Panc1 (cell line): ENCODE measurements at regions not wholly inside any gene's neighbourhood (a gene's known extent, or its start where the extent isn't known, plus 50 kb on each side); places are given as distances from the start of the nearest gene placed in this dataset.

Source experiments
- ATAC-seq: fragments of 200-7000 bp; cut with Tn5 transposase; 2 replicates; pipeline ENCODE4 v1.9.1; 2020; ENCODE audit warnings: mild to moderate bottlenecking, moderate library complexity
- BruUV-seq: library from RNA; stranded (reverse); fragments of 400-500 nt; replicated peaks from 2 replicates; lab custom pipeline; 2021; lab: Mats Ljungman, UMichigan
- CTCF ChIA-PET: fragments of 300-600 bp; sonication (Branson Sonifier 250); formaldehyde crosslinking; loops from one replicate; lab custom pipeline; 2022; ENCODE audit warnings: antibody characterized with exemption; lab: Charles Lee
- POLR2A ChIA-PET: fragments of 300-600 bp; sonication (Branson Sonifier 250); formaldehyde crosslinking; loops from one replicate; lab custom pipeline; 2022; ENCODE audit warnings: antibody characterized with exemption; lab: Charles Lee
- DNase-seq: peaks from one replicate; pipeline ENCODE4 v3.0.0-alpha.2; 2010; ENCODE audit warnings: low read depth, low spot score
- H3K27ac ChIP-seq: 2 replicates; pipeline ENCODE4 v1.5.1; 2011; ENCODE audit warnings: mild to moderate bottlenecking, low read length, inconsistent platforms
- H3K27me3 ChIP-seq: fragments of 200-500 bp; sonication (Bioruptor generic); 2 replicates; pipeline ENCODE4 v1.6.0; 2014; ENCODE audit warnings: low read length, inconsistent platforms; ENCODE audit not compliant: control insufficient read depth, insufficient read depth
- H3K36me3 ChIP-seq: fragments of 200-500 bp; sonication (Bioruptor generic); 2 replicates; pipeline ENCODE4 v1.5.1; 2014; ENCODE audit warnings: inconsistent platforms, mild to moderate bottlenecking, low read length, moderate library complexity; ENCODE audit not compliant: control insufficient read depth, insufficient read depth
- H3K4me1 ChIP-seq: 2 replicates; pipeline ENCODE4 v1.5.1; 2011; ENCODE audit warnings: inconsistent platforms, mild to moderate bottlenecking, low read length, moderate library complexity; ENCODE audit not compliant: control insufficient read depth, insufficient read depth
- H3K4me3 ChIP-seq, 2 experiments: 2 replicates each; pipeline ENCODE4 v1.5.1; 2011 to 2012; ENCODE audit warnings: low read depth in 2 of 2, low read length in 2 of 2, mild to moderate bottlenecking in 2 of 2, inconsistent platforms in 1 of 2, moderate library complexity in 1 of 2
- H3K9me3 ChIP-seq: fragments of 200-500 bp; sonication (Bioruptor generic); 2 replicates; pipeline ENCODE4 v1.5.1; 2014; ENCODE audit warnings: low read depth, mild to moderate bottlenecking, inconsistent platforms, low read length, moderate library complexity; ENCODE audit not compliant: control insufficient read depth, insufficient read depth
- CTCF ChIP-seq: fragments of 450-650 bp; IDR thresholded peaks from 2 replicates; pipeline ENCODE4 v1.5.1; 2017; ENCODE audit warnings: mild to moderate bottlenecking
- POLR2AphosphoS5 ChIP-seq: IDR thresholded peaks from 2 replicates; pipeline ENCODE4 v1.6.1; 2012; ENCODE audit warnings: mild to moderate bottlenecking, low read depth, low read length, moderate library complexity
- REST ChIP-seq, 2 experiments: IDR thresholded peaks; 2 replicates each; pipeline ENCODE4 v1.6.1; 2011 to 2012; ENCODE audit warnings: low read depth in 2 of 2, control low read depth in 1 of 2, low read length in 1 of 2, mild to moderate bottlenecking in 1 of 2, moderate library complexity in 1 of 2; ENCODE audit not compliant: insufficient read depth in 1 of 2
- SIN3A ChIP-seq: IDR thresholded peaks from 2 replicates; pipeline ENCODE4 v1.6.1; 2012; ENCODE audit warnings: low read depth, mild to moderate bottlenecking, low read length, moderate library complexity, borderline replicate concordance; ENCODE audit not compliant: insufficient read depth
- TCF7L2 ChIP-seq: IDR thresholded peaks from 2 replicates; pipeline ENCODE4 v1.6.1; 2011; ENCODE audit warnings: mild to moderate bottlenecking, low read depth, low read length, inconsistent platforms
- in situ Hi-C: cut with HindIII; loops from 2 replicates; pipeline ENCODE4 v1.10.0; 2016; ENCODE audit warnings: low sequenced_read_pairs, low pct_unique_long_range_greater_than_20kb
- intact Hi-C: fragments of 100-400 bp; cut with micrococcal nuclease; formaldehyde crosslinking; loops from one replicate; pipeline ENCODE4 v1.10.0; 2022; ENCODE audit not compliant: unreplicated experiment

- POLR2A ChIA-PET, result no interaction called here
- TF ChIP-seq TCF7L2 (no peak), REST (IDR thresholded peaks at IDR 0.05; ENCODE audit: insufficient read depth in 1 of 2, low read depth in 2 of 2, low read length in 1 of 2) (no peak), POLR2AphosphoS5 (no peak), CTCF (no peak), SIN3A (no peak)
These were observed 502.9 kb upstream of the SYT1 start for GRCh38 chr12:78361683-78362082.

GRCh38 chr12:78371284-78371683 lies 493.3 kb upstream of the SYT1 start:
- no peaks in the 10 kb centered on the region for H3K4me1 ChIP-seq
- H3K9me3 ChIP-seq, result no peaks in the 10 kb centered on the region
- DNase-seq, result no peak
- ChIA-PET POLR2A (no interaction called here), CTCF (no interaction called here)
- no peak for TF ChIP-seq SIN3A
- TF ChIP-seq POLR2AphosphoS5, result no peak
- no peak for TF ChIP-seq REST (IDR thresholded peaks at IDR 0.05; ENCODE audit: insufficient read depth in 1 of 2, low read depth in 2 of 2, low read length in 1 of 2)
- ATAC-seq, result no peak
- in situ Hi-C loops, result no loop called here
- H3K27me3 ChIP-seq, result no peaks in the 10 kb centered on the region
- no peaks in the 10 kb centered on the region for H3K36me3 ChIP-seq
- no TSS peak for BruUV-seq
- intact Hi-C loops, result no loop called here
- H3K4me3 ChIP-seq, result no peak overlapping the region
- H3K27ac ChIP-seq, result no peak overlapping the region

More at GRCh38 chr12:78361683-78362082, 502.9 kb upstream of the SYT1 start:
- BruUV-seq, result no TSS peak
- no peak for DNase-seq
- intact Hi-C loops, result no loop called here
- CTCF ChIA-PET, result no interaction called here
- Histone ChIP-seq H3K27ac (no peak overlapping the region), H3K4me1 (no peaks in the 10 kb centered on the region), H3K36me3 (no peaks in the 10 kb centered on the region), H3K9me3 (no peaks in the 10 kb centered on the region), H3K4me3 (no peak overlapping the region), H3K27me3 (no peaks in the 10 kb centered on the region)
- no peak for ATAC-seq
- in situ Hi-C loops, result no loop called here
